Stimulated activated CD4-positive, alpha-beta T cell treated with anti-CD3 and anti-CD28 coated beads, Interleukin-15, amount 100 ng/mL, for 24 hours (primary cell): ENCODE measurements at regions not wholly inside any gene's neighbourhood (a gene's known extent, or its start where the extent isn't known, plus 50 kb on each side); places are given as distances from the start of the nearest gene placed in this dataset.
"Not testable (repeated sequence)": the region's sequence is repeated elsewhere in the genome, so short reads cannot be mapped to it uniquely, and the experiment has no call there.

Source experiments
- DNase-seq: peaks from one replicate; pipeline ENCODE4 v3.0.0-alpha.2; 2020

GRCh38 chr9:129544761-129545160 is 76.1 kb downstream of the C9orf50 start:
- DNase-seq, result no peak

GRCh38 chr9:129542741-129543140 is 78.2 kb downstream of the C9orf50 start:
- DNase-seq, result no peak

- no peak for DNase-seq
Observed at GRCh38 chr9:129541270-129541669, 79.6 kb downstream of the C9orf50 start.

- DNase-seq, result no peak
Observed at GRCh38 chr9:129539446-129539845, 81.5 kb downstream of the C9orf50 start.

- not testable (repeated sequence) for DNase-seq
Observed at GRCh38 chr9:129531860-129532402, 89.0 kb downstream of the C9orf50 start.

GRCh38 chr9:129527955-129528354 is 92.9 kb downstream of the C9orf50 start:
- not testable (repeated sequence) for DNase-seq

GRCh38 chr9:129525656-129526196 is 95.2 kb downstream of the C9orf50 start:
- DNase-seq, result no peak

- no peak for DNase-seq
Observed at GRCh38 chr9:129524582-129525270, 96.2 kb downstream of the C9orf50 start.

- DNase-seq, result no peak
Observed at GRCh38 chr9:129523943-129524581, 96.8 kb downstream of the C9orf50 start.

- DNase-seq, result no peak
Observed at GRCh38 chr9:129522351-129522750, 98.5 kb downstream of the C9orf50 start.

GRCh38 chr9:129520082-129520481 is 100.8 kb downstream of the C9orf50 start:
- DNase-seq, result no peak

- no peak for DNase-seq
Observed at GRCh38 chr9:129518074-129518473, 102.8 kb downstream of the C9orf50 start.

- no peak for DNase-seq
Observed at GRCh38 chr9:129517006-129517405, 103.9 kb downstream of the C9orf50 start.

GRCh38 chr9:129514891-129515290 is 106.0 kb downstream of the C9orf50 start:
- no peak for DNase-seq

GRCh38 chr9:129514497-129514867 is 106.4 kb downstream of the C9orf50 start:
- no peak for DNase-seq

- DNase-seq, result no peak
Observed at GRCh38 chr9:129513856-129514496, 106.9 kb downstream of the C9orf50 start.

GRCh38 chr9:129513282-129513681 is 107.6 kb downstream of the C9orf50 start:
- no peak for DNase-seq

GRCh38 chr9:129511285-129511900 is 109.5 kb downstream of the C9orf50 start:
- no peak for DNase-seq

GRCh38 chr9:129509533-129509928 is 111.4 kb downstream of the C9orf50 start:
- DNase-seq, result no peak

GRCh38 chr9:129507805-129508204 is 113.1 kb downstream of the C9orf50 start:
- no peak for DNase-seq

- DNase-seq, result no peak
Observed at GRCh38 chr9:129506892-129507291, 114.0 kb downstream of the C9orf50 start.

- no peak for DNase-seq
Observed at GRCh38 chr9:129506041-129506440, 114.9 kb downstream of the C9orf50 start.

- no peak for DNase-seq
Observed at GRCh38 chr9:129505270-129505902, 115.5 kb downstream of the C9orf50 start.
